HCT116 (cell line): ENCODE measurements at regions not wholly inside any gene's neighbourhood (a gene's known extent, or its start where the extent isn't known, plus 50 kb on each side); places are given as distances from the start of the nearest gene placed in this dataset.

Source experiments
- ATAC-seq: fragments of 200-7000 bp; cut with Tn5 transposase; 2 replicates; pipeline ENCODE4 v1.9.1; 2020; ENCODE audit warnings: mild to moderate bottlenecking, moderate library complexity
- BruUV-seq: library from RNA; stranded (reverse); fragments of 400-500 nt; replicated peaks from 2 replicates; lab custom pipeline; 2021; lab: Mats Ljungman, UMichigan
- CTCF ChIA-PET: fragments of 300-600 bp; sonication (Branson Sonifier 250); formaldehyde crosslinking; loops from one replicate; lab custom pipeline; 2021; ENCODE audit warnings: antibody characterized with exemption; lab: Charles Lee
- POLR2A ChIA-PET: fragments of 300-600, 350-600 bp; sonication (Branson Sonifier 250); formaldehyde crosslinking; loops from one replicate; lab custom pipeline; 2021; ENCODE audit warnings: antibody characterized with exemption; lab: Charles Lee
- RAD21 ChIA-PET, 2 experiments: fragments of 300-600 bp; sonication (Branson Sonifier 250); formaldehyde crosslinking; loops; one replicate each; lab custom pipeline; 2023; ENCODE audit warnings: low total read pairs in 2 of 2; ENCODE audit not compliant: uncharacterized antibody in 2 of 2, unreplicated experiment in 2 of 2, low non-redundant PET in 1 of 2; lab: Charles Lee
- DNase-seq: peaks from one replicate; pipeline ENCODE4 v3.0.0-alpha.2; 2010; ENCODE audit warnings: low read depth, low spot score
- H2AFZ ChIP-seq: fragments of 200-600 bp; shearing (Covaris generic), sonication (generic); 2 replicates; pipeline ENCODE4 v1.6.1; 2017; ENCODE audit warnings: low read depth, mixed run types, mixed read lengths, antibody characterized with exemption, low read length; ENCODE audit not compliant: poor library complexity, severe bottlenecking
- H3K27ac ChIP-seq: 2 replicates; pipeline ENCODE4 v1.5.1; 2012; ENCODE audit warnings: low read depth, low read length
- H3K27me3 ChIP-seq: fragments of 200-600 bp; sonication (generic); 2 replicates; pipeline ENCODE4 v1.6.1; 2016; ENCODE audit warnings: mixed run types, low read length, mixed read lengths; ENCODE audit not compliant: insufficient read depth
- H3K36me3 ChIP-seq, 2 experiments: fragments of 200-500 bp in 1 of 2; fragments of 200-600 bp in 1 of 2; sonication (Bioruptor generic) in 1 of 2; sonication (generic) in 1 of 2; 2 replicates each; pipeline versions ENCODE4 v1.5.1 to v1.6.1; 2014 to 2016; ENCODE audit warnings: low read length in 2 of 2, inconsistent platforms in 1 of 2, mixed read lengths in 1 of 2, mixed run types in 1 of 2; ENCODE audit not compliant: insufficient read depth in 2 of 2, control insufficient read depth in 1 of 2
- H3K4me1 ChIP-seq, 2 experiments: fragments of 200-600 bp in 1 of 2; sonication (generic) in 1 of 2; 2 replicates each; pipeline versions ENCODE4 v1.5.1 to v1.6.1; 2012 to 2017; ENCODE audit warnings: low read length in 2 of 2, inconsistent platforms in 1 of 2, mild to moderate bottlenecking in 1 of 2, mixed read lengths in 1 of 2, mixed run types in 1 of 2, moderate library complexity in 1 of 2; ENCODE audit not compliant: insufficient read depth in 2 of 2, control insufficient read depth in 1 of 2
- H3K4me2 ChIP-seq: fragments of 200-600 bp; sonication (generic); 2 replicates; pipeline ENCODE4 v1.6.1; 2017; ENCODE audit warnings: mixed run types, low read length, mixed read lengths
- H3K4me3 ChIP-seq, 2 experiments: fragments of 200-600 bp in 1 of 2; sonication (generic) in 1 of 2; replicated peaks in 1 of 2; 2 replicates each; pipeline ENCODE4 v1.5.1; 2011 to 2016; ENCODE audit warnings: low read length in 2 of 2, control low read depth in 1 of 2, low read depth in 1 of 2, mild to moderate bottlenecking in 1 of 2, mixed read lengths in 1 of 2, mixed run types in 1 of 2
- H3K79me2 ChIP-seq: fragments of 200-600 bp; sonication (generic); 2 replicates; pipeline ENCODE4 v1.6.1; 2017; ENCODE audit warnings: mild to moderate bottlenecking, mixed run types, low read length, moderate library complexity, mixed read lengths; ENCODE audit not compliant: insufficient read depth
- H3K9ac ChIP-seq: fragments of 200-600 bp; sonication (generic); 2 replicates; pipeline ENCODE4 v1.6.1; 2016; ENCODE audit warnings: low read length, mixed read lengths
- H3K9me2 ChIP-seq: fragments of 200-600 bp; sonication (generic), shearing (Covaris generic); 2 replicates; pipeline ENCODE4 v1.6.1; 2017; ENCODE audit warnings: mixed run types, mild to moderate bottlenecking, moderate library complexity; ENCODE audit not compliant: insufficient read depth
- H3K9me3 ChIP-seq, 2 experiments: fragments of 200-500 bp in 1 of 2; fragments of 200-600 bp in 1 of 2; sonication (Bioruptor generic) in 1 of 2; sonication (generic) in 1 of 2; 2 replicates each; pipeline ENCODE4 v1.6.1; 2014 to 2017; ENCODE audit warnings: low read length in 2 of 2, mixed read lengths in 2 of 2, inconsistent platforms in 1 of 2, low read depth in 1 of 2, mild to moderate bottlenecking in 1 of 2, mixed run types in 1 of 2, moderate library complexity in 1 of 2; ENCODE audit not compliant: control insufficient read depth in 1 of 2, insufficient read depth in 1 of 2
- H4K20me1 ChIP-seq: fragments of 200-600 bp; sonication (generic), shearing (Covaris generic); 2 replicates; pipeline ENCODE4 v1.6.1; 2017; ENCODE audit warnings: mixed run types, mild to moderate bottlenecking, moderate library complexity; ENCODE audit not compliant: insufficient read depth
- CBX3 ChIP-seq: IDR thresholded peaks from 2 replicates; pipeline ENCODE4 v1.6.1; 2012; ENCODE audit warnings: low read depth
- CEBPB ChIP-seq: IDR thresholded peaks from 2 replicates; pipeline ENCODE4 v1.6.1; 2012; ENCODE audit warnings: low read depth
- CTCF ChIP-seq, 3 experiments: fragments of 200-600 bp in 1 of 3; sonication (generic) in 1 of 3; IDR thresholded peaks in 2 of 3; conservative IDR thresholded peaks in 1 of 3; 2 replicates each; pipeline ENCODE4 v1.5.1; 2012 to 2017; ENCODE audit warnings: low read depth in 2 of 3, low read length in 2 of 3, antibody characterized with exemption in 1 of 3, borderline replicate concordance in 1 of 3, control low read depth in 1 of 3, mild to moderate bottlenecking in 1 of 3, mixed read lengths in 1 of 3, mixed run types in 1 of 3, moderate library complexity in 1 of 3; ENCODE audit not compliant: insufficient read depth in 1 of 3
- EGR1 ChIP-seq: IDR thresholded peaks from 2 replicates; pipeline ENCODE4 v1.6.1; 2012; ENCODE audit warnings: low read depth
- ELF1 ChIP-seq: IDR thresholded peaks from 2 replicates; pipeline ENCODE4 v1.6.1; 2012; ENCODE audit warnings: low read depth, borderline replicate concordance
- MAX ChIP-seq: IDR thresholded peaks from 2 replicates; pipeline ENCODE4 v1.6.1; 2012
- POLR2AphosphoS5 ChIP-seq: IDR thresholded peaks from 2 replicates; pipeline ENCODE4 v1.6.1; 2011; ENCODE audit warnings: mild to moderate bottlenecking, low read depth, low read length, moderate library complexity
- REST ChIP-seq: IDR thresholded peaks from 2 replicates; pipeline ENCODE4 v1.6.1; 2012; ENCODE audit warnings: low read depth
- SRF ChIP-seq: IDR thresholded peaks from 2 replicates; pipeline ENCODE4 v1.6.1; 2012; ENCODE audit warnings: low read depth
- TCF7L2 ChIP-seq: IDR thresholded peaks from 2 replicates; pipeline ENCODE4 v1.7.0; 2011; ENCODE audit warnings: borderline replicate concordance, inconsistent platforms; ENCODE audit not compliant: insufficient read depth, insufficient read length; ENCODE audit errors: extremely low read depth
- YY1 ChIP-seq: IDR thresholded peaks from 2 replicates; pipeline ENCODE4 v1.6.1; 2011; ENCODE audit warnings: low read length, low read depth, moderate library complexity, mild to moderate bottlenecking; ENCODE audit not compliant: insufficient replicate concordance; ENCODE audit errors: extremely low read depth
- ZBTB33 ChIP-seq: IDR thresholded peaks from 2 replicates; pipeline ENCODE4 v1.6.1; 2011; ENCODE audit warnings: mild to moderate bottlenecking, low read length, moderate library complexity; ENCODE audit not compliant: insufficient replicate concordance; ENCODE audit errors: extremely low read depth
- intact Hi-C: fragments of 100-400 bp; cut with micrococcal nuclease; formaldehyde crosslinking; loops from 2 replicates; pipeline ENCODE4 v1.10.0; 2022

GRCh38 chr7:77469927-77470326, 53.8 kb upstream of the GSAP start:
- POLR2A ChIA-PET: no interaction called here

More at GRCh38 chr7:77469927-77470326, 53.8 kb upstream of the GSAP start:
- Histone ChIP-seq H3K27me3 (no peaks in the 10 kb centered on the region), H3K79me2 (no peaks in the 10 kb centered on the region), H3K36me3 (no peaks in the 10 kb centered on the region), H3K9me2 (no peaks in the 10 kb centered on the region), H3K9ac (no peak overlapping the region), H3K4me3 (no peak overlapping the region), H3K9me3 (no peaks in the 10 kb centered on the region; a peak in 1 of 4 replicates), H3K4me2 (no peak overlapping the region), H3K27ac (no peak overlapping the region), H2AFZ (no peak overlapping the region), H4K20me1 (no peaks in the 10 kb centered on the region), H3K4me1 (no peaks in the 10 kb centered on the region)
- ChIA-PET CTCF (no interaction called here), RAD21 (no interaction called here)
- no peak for DNase-seq
- intact Hi-C loops: no loop called here
- no peak for ATAC-seq
- BruUV-seq: no TSS peak
- no peak for TF ChIP-seq EGR1
- no peak for TF ChIP-seq CTCF (IDR thresholded peaks at IDR 0.05 in 2 of 3, conservative IDR thresholded peaks at IDR 0.05 in 1 of 3; ENCODE audit: borderline replicate concordance in 1 of 3, insufficient read depth in 1 of 3, low read depth in 2 of 3, low read length in 2 of 3)
- TF ChIP-seq CEBPB: no peak
- TF ChIP-seq MAX: no peak
- no peak for TF ChIP-seq TCF7L2
- no peak for TF ChIP-seq ZBTB33
- TF ChIP-seq POLR2AphosphoS5: no peak
- TF ChIP-seq SRF: no peak
- TF ChIP-seq ELF1: no peak
- TF ChIP-seq YY1: no peak
- no peak for TF ChIP-seq CBX3
- no peak for TF ChIP-seq REST
